ENCODE measurements at regions not wholly inside any gene's neighbourhood (a gene's known extent, or its start where the extent isn't known, plus 50 kb on each side); places are given as distances from the start of the nearest gene placed in this dataset.

DNA sequence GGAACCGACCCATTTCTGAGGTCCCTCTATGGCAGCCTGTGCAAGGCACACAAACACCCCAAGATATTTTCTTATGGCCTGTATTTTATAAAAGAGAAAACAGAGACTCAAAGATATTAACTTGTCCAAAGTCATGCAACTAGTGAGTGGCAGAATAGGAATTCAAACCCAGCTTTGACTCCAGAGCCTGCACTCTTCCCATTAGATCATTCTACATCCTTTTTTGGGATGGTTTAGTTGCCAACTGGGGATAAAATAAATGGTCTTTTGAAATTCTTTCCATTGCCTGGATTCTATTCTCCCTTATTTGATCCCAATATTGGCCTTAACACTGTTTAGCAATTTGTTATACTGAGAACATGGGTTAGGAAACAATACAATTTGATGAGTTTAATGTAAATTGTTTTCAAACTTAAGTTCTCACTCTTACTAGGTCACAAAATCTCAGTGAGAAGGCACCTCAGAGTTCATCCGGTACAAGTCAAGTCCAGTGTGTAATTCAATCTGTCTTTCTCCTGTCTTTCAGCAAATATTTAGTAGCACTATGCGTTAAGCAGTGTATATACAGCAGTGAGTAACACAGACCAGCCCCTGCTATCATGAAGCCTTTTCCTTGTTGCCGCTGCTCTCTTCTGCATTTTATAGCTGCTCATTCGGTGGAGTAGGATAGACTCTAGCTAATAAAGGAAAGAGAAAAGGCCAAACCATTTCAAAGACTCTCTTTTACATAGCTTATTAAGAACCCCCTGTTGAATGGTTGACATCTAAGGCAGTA lies 162.1 kb upstream of the IFNG-AS1 start:
- no peak for DNase-seq
- Histone ChIP-seq H3K4me3 (peak overlapping the region; percentile 62), H3K27me3 (ENCODE audit: insufficient read depth in 3 of 3, low read length in 2 of 3) (no peaks in the 10 kb centered on the region), H3K36me3 (ENCODE audit: insufficient read depth in 1 of 2, low read depth in 1 of 2) (no peaks in the 10 kb centered on the region), H3K9me3 (no peaks in the 10 kb centered on the region), H3K27ac (peak overlapping the region; percentile 95), H3K4me1 (peaks cover 31% of the 10 kb centered on the region)
- intact Hi-C loops (cut with DNase I): loop anchor here (5.0 to 10.0 kb wide), 4 partner anchors 60 to 175 kb away; no protein-coding TSS in a partner anchor
- TF ChIP-seq, protein P1, sequence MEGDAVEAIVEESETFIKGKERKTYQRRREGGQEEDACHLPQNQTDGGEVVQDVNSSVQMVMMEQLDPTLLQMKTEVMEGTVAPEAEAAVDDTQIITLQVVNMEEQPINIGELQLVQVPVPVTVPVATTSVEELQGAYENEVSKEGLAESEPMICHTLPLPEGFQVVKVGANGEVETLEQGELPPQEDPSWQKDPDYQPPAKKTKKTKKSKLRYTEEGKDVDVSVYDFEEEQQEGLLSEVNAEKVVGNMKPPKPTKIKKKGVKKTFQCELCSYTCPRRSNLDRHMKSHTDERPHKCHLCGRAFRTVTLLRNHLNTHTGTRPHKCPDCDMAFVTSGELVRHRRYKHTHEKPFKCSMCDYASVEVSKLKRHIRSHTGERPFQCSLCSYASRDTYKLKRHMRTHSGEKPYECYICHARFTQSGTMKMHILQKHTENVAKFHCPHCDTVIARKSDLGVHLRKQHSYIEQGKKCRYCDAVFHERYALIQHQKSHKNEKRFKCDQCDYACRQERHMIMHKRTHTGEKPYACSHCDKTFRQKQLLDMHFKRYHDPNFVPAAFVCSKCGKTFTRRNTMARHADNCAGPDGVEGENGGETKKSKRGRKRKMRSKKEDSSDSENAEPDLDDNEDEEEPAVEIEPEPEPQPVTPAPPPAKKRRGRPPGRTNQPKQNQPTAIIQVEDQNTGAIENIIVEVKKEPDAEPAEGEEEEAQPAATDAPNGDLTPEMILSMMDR (IDR thresholded peaks at IDR 0.05): no peak
- WGBS, 3 donors: 28 to 50% (median 38%) methylated on average over 5 of the region's 5 CpGs
- ATAC-seq: peak; percentile 38 to 67 (median 60)

- Histone ChIP-seq H3K4me3 (peak overlapping the region; percentile 62), H3K27me3 (ENCODE audit: insufficient read depth in 3 of 3, low read length in 2 of 3) (no peaks in the 10 kb centered on the region), H3K4me1 (peaks cover 24% of the 10 kb centered on the region), H3K36me3 (ENCODE audit: insufficient read depth in 1 of 2, low read depth in 1 of 2) (no peaks in the 10 kb centered on the region), H3K27ac (peak overlapping the region; percentile 95), H3K9me3 (no peaks in the 10 kb centered on the region)
- intact Hi-C loops (cut with DNase I): loop anchor here (5.0 to 10.0 kb wide), 4 partner anchors 59 to 176 kb away; no protein-coding TSS in a partner anchor
- ATAC-seq (peak; percentile 97 to 98 (median 98)), DNase-seq (peak in 1 of 2 donors; percentile 20)
- WGBS, 3 donors: 7 to 20% (median 7%) methylated on average over 7 of the region's 7 CpGs
- TF ChIP-seq, protein P1 (IDR thresholded peaks at IDR 0.05): no peak
Observed at GRCh38 chr12:67827820-67828383, 161.3 kb upstream of the IFNG-AS1 start.

DNA sequence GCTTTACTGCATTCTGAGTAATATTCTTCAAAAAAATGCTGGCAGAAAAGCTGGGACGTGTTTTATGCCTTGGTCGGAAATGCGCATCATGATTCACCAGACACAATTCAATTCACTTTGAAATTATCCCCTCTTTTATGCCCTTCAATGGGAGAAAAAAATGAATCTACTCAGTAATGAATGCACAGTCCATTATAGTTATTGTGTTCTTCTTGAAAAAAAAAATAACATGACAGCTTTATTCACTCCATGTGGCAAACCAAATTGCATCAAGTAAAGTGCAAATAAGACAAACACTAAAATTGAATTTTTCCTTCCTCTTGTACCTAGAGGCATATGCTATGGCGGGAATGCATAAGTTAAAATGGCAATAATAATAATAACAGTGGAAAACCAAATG lies 159.4 kb upstream of the IFNG-AS1 start:
- intact Hi-C loops (cut with DNase I): loop anchor here (5.0 to 10.0 kb wide), 4 partner anchors 57 to 178 kb away; no protein-coding TSS in a partner anchor

DNA sequence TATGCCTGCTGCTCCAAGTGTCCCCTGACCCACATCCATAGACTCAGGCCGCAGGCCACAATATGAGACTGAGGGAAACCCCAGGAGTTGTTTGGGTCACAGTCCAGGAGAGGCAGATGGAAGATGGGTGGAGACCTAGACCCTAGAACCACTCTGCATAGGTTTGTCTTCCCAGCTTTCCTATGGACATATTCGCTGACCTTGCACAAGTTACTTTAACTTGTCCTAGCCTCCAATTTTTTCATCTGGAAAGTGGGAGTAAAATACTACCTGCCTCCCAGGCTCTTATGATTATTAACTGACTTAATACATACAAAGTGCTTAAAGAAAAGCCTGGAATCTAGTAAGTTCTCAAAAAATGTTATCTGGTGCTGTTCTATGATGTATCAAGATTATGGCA lies 157.1 kb upstream of the IFNG-AS1 start:
- Histone ChIP-seq H3K4me3 (no peak overlapping the region), H3K27me3 (ENCODE audit: insufficient read depth in 3 of 3, low read length in 2 of 3) (no peaks in the 10 kb centered on the region), H3K36me3 (ENCODE audit: insufficient read depth in 1 of 2, low read depth in 1 of 2) (no peaks in the 10 kb centered on the region), H3K9me3 (no peaks in the 10 kb centered on the region), H3K27ac (no peak overlapping the region), H3K4me1 (peaks cover 3% of the 10 kb centered on the region)
- intact Hi-C loops (cut with DNase I): no loop called here
- TF ChIP-seq, protein P1 (IDR thresholded peaks at IDR 0.05): no peak
- no peak for ATAC-seq
- DNase-seq: no peak
- 91 to 97% (median 97%) methylated on average over 2 of the region's 2 CpGs for WGBS, 3 donors

More for the DNA sequence above, 159.4 kb upstream of the IFNG-AS1 start:
- H3K27me3 ChIP-seq (ENCODE audit: insufficient read depth in 3 of 3, low read length in 2 of 3): no peaks in the 10 kb centered on the region
- 94 to 99% (median 99%) methylated on average over 4 of the region's 4 CpGs for WGBS, 3 donors
- H3K4me3 ChIP-seq: no peak overlapping the region
- TF ChIP-seq, protein P1 (IDR thresholded peaks at IDR 0.05): no peak
- H3K36me3 ChIP-seq (ENCODE audit: insufficient read depth in 1 of 2, low read depth in 1 of 2): no peaks in the 10 kb centered on the region
- H3K9me3 ChIP-seq: no peaks in the 10 kb centered on the region
- DNase-seq (no peak), ATAC-seq (no peak)
- H3K4me1 ChIP-seq: peaks cover 16% of the 10 kb centered on the region
- no peak overlapping the region for H3K27ac ChIP-seq

Data from psoas muscle (tissue), 7 donors.